Activated T-cell treated with anti-CD3 and anti-CD28 coated beads, Interleukin-2, amount 50 U/mL, for 72 hours (primary cell): ENCODE measurements at regions not wholly inside any gene's neighbourhood (a gene's known extent, or its start where the extent isn't known, plus 50 kb on each side); places are given as distances from the start of the nearest gene placed in this dataset.
"Not testable (repeated sequence)": the region's sequence is repeated elsewhere in the genome, so short reads cannot be mapped to it uniquely, and the experiment has no call there.

Source experiments
- ATAC-seq, 2 donors: fragments of 150-1000 bp; cut with Tn5 transposase; replicated peaks in 1 of 2; 2 replicates each; pipeline ENCODE4 v1.10.0; 2021; ENCODE audit warnings: moderate library complexity in 2 of 2, mild to moderate bottlenecking in 1 of 2
- DNase-seq, 2 donors: peaks; one replicate each; pipeline ENCODE4 v3.0.0; 2021 to 2022; ENCODE audit warnings: mixed read lengths in 1 of 2
- H3K27ac Mint-ChIP-seq: one replicate; pipeline ENCODE4 v1.8.0; 2022; ENCODE audit warnings: mild to moderate bottlenecking, moderate library complexity, mixed read lengths
- H3K27me3 Mint-ChIP-seq: one replicate; pipeline ENCODE4 v1.8.0; 2022; ENCODE audit warnings: low read depth, mixed read lengths
- H3K36me3 Mint-ChIP-seq, 2 donors: one replicate each; pipeline ENCODE4 v1.8.0; 2022; ENCODE audit warnings: mixed read lengths in 2 of 2, mild to moderate bottlenecking in 1 of 2; ENCODE audit not compliant: insufficient read depth in 2 of 2
- H3K4me1 Mint-ChIP-seq: one replicate; pipeline ENCODE4 v1.8.0; 2022; ENCODE audit warnings: low read depth, mixed read lengths
- H3K4me3 Mint-ChIP-seq, 2 donors: one replicate each; pipeline ENCODE4 v1.8.0; 2022; ENCODE audit warnings: mild to moderate bottlenecking in 2 of 2, mixed read lengths in 2 of 2, moderate library complexity in 2 of 2
- H3K9me3 Mint-ChIP-seq, 2 donors: one replicate each; pipeline ENCODE4 v1.8.0; 2022; ENCODE audit warnings: mixed read lengths in 2 of 2

DNA sequence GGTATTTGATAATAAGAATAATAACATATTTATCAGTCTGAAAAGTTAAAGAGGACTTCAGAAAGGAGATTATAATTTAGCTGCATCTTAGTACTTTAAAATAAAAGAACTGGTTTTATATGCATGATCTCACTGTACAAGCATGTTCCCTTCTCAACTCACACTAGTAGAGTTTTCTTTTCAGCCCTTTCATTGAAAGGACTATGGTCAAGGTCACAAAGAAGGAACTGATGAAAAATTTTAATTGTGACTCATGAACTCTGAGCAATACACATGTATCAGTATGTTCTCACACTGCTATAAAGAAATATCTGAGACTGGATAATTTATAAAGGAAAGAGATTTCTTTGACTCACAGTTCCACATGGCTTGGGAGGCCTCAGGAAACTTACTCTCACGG lies 73.7 kb upstream of the NDST4 start:
- Mint-ChIP-seq H3K9me3 (peaks cover 0 to 2% of the 10 kb centered on the region in 2 donors), H3K27me3 (no peaks in the 10 kb centered on the region), H3K4me3 (no peak overlapping the region), H3K27ac (no peak overlapping the region), H3K4me1 (no peaks in the 10 kb centered on the region), H3K36me3 (no peaks in the 10 kb centered on the region)
- DNase-seq (no peak), ATAC-seq (no peak)

DNA sequence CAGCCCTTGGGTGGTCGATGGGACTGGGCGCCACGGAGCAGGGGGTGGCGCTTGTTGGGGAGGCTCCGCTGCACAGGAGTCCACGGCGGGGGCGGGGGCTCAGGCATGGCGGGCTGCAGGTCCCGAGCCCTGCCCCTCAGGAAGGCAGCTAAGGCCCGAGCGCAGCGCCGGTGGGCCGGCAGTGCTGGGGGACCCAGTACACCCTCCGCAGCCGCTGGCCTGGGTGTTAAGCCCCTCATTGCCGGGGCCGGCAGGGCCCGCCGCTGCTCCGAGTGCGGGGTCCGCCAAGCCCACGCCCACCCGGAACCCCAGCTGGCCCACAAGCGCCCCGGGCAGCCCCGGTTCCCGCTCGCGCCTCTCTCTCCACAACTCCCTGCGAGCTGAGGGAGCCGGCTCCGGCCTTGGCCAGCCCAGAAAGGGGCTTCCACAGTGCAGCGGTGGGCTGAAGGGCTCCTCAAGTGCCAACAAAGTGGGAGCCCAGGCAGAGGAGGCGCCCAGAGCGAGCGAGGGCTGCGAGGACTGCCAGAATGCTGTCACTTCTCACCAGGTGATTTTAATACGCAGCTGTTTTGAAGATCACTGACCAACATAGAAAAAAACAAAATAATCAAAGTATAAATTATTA lies 66.1 kb upstream of the NDST4 start:
- not testable (repeated sequence) for H3K27me3 Mint-ChIP-seq, H3K27ac Mint-ChIP-seq, H3K4me3 Mint-ChIP-seq, H3K9me3 Mint-ChIP-seq, ATAC-seq, DNase-seq, H3K36me3 Mint-ChIP-seq, H3K4me1 Mint-ChIP-seq

DNA sequence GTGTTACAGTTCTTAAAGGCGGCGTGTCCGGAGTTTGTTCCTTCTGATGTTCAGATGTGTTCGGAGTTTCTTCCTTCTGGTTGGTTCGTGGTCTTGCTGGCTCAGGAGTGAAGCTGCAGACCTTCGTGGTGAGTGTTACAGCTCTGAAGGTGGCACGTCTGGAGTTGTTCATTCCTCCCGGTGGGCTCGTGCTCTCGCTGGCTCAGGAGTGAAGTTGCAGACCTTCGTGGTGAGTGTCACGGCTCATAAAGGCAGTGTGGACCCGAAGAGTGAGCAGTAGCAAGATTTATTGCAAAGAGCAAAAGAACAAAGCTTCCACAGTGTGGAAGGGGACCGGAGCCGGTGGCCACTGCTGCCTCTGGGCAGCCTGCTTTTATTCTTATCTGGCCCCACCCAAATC lies 65.3 kb upstream of the NDST4 start:
- H3K27ac Mint-ChIP-seq, ATAC-seq, DNase-seq, H3K4me1 Mint-ChIP-seq, H3K4me3 Mint-ChIP-seq, H3K27me3 Mint-ChIP-seq, H3K36me3 Mint-ChIP-seq, H3K9me3 Mint-ChIP-seq: not testable (repeated sequence)

GRCh38 chr4:115171220-115171619 lies 57.8 kb upstream of the NDST4 start:
- H3K36me3 Mint-ChIP-seq = peaks cover 0 to 2% of the 10 kb centered on the region in 2 donors
- DNase-seq (no peak), ATAC-seq (no peak)
- H3K27me3 Mint-ChIP-seq = no peaks in the 10 kb centered on the region
- H3K4me1 Mint-ChIP-seq = no peaks in the 10 kb centered on the region
- H3K4me3 Mint-ChIP-seq = no peak overlapping the region
- H3K27ac Mint-ChIP-seq = no peak overlapping the region
- peaks cover 0 to 10% of the 10 kb centered on the region in 2 donors for H3K9me3 Mint-ChIP-seq

DNA sequence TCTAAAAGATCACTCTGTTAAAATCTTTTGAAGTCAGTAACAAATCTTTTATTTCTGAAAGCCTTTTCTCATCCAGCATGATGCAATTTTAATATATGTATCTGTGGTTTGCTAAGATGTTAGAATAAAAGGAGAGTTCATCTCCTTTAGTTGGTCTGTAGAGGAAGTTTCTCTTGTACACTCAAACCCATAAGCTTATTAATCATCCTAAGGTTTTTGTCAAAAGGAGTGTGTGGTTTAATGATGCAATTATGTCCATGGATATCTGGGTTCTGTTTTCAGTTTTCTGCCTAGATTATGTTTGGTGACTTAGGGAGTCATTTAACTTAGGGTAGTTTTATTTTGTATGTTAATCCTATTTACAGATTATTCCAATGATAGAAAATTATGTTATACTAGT lies 52.1 kb upstream of the NDST4 start:
- no peak overlapping the region for H3K27ac Mint-ChIP-seq
- H3K27me3 Mint-ChIP-seq = no peaks in the 10 kb centered on the region
- peaks cover 0 to 4% of the 10 kb centered on the region in 2 donors for H3K9me3 Mint-ChIP-seq
- ATAC-seq (no peak), DNase-seq (no peak)
- no peaks in the 10 kb centered on the region for H3K36me3 Mint-ChIP-seq
- no peaks in the 10 kb centered on the region for H3K4me1 Mint-ChIP-seq
- H3K4me3 Mint-ChIP-seq = no peak overlapping the region
